ENCODE measurements at regions not wholly inside any gene's neighbourhood (a gene's known extent, or its start where the extent isn't known, plus 50 kb on each side); places are given as distances from the start of the nearest gene placed in this dataset.

DNA sequence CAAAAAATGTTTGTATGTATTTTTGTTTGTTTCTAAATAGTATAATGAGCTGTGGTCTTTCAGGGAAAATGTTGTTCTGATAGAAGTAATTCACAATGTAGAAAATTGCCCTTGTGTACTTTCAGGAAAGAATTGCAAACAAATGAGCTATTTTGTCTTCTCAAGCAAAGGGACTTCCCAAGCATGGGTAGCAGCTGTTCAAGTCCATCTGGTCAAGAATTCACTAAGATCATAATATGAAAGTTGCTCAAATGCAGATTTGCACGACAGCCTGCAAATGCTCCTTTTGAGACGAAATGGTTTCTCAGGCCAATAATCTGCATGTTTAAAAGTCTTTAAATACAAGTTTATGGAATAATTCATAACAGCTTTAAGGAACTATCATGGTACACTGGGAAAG lies 51.9 kb upstream of the HNMT start:
- TF ChIP-seq, protein P1, sequence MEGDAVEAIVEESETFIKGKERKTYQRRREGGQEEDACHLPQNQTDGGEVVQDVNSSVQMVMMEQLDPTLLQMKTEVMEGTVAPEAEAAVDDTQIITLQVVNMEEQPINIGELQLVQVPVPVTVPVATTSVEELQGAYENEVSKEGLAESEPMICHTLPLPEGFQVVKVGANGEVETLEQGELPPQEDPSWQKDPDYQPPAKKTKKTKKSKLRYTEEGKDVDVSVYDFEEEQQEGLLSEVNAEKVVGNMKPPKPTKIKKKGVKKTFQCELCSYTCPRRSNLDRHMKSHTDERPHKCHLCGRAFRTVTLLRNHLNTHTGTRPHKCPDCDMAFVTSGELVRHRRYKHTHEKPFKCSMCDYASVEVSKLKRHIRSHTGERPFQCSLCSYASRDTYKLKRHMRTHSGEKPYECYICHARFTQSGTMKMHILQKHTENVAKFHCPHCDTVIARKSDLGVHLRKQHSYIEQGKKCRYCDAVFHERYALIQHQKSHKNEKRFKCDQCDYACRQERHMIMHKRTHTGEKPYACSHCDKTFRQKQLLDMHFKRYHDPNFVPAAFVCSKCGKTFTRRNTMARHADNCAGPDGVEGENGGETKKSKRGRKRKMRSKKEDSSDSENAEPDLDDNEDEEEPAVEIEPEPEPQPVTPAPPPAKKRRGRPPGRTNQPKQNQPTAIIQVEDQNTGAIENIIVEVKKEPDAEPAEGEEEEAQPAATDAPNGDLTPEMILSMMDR (conservative IDR thresholded peaks at IDR 0.05), result no peak
- TF ChIP-seq EZH2 (IDR thresholded peaks at IDR 0.05; ENCODE audit: low read depth), result no peak
